ENCODE measurements at regions not wholly inside any gene's neighbourhood (a gene's known extent, or its start where the extent isn't known, plus 50 kb on each side); places are given as distances from the start of the nearest gene placed in this dataset.

- TF ChIP-seq EZH2phosphoT487 (IDR thresholded peaks at IDR 0.05; ENCODE audit: borderline replicate concordance, low read depth, low read length), result no peak
- TF ChIP-seq, protein P1, sequence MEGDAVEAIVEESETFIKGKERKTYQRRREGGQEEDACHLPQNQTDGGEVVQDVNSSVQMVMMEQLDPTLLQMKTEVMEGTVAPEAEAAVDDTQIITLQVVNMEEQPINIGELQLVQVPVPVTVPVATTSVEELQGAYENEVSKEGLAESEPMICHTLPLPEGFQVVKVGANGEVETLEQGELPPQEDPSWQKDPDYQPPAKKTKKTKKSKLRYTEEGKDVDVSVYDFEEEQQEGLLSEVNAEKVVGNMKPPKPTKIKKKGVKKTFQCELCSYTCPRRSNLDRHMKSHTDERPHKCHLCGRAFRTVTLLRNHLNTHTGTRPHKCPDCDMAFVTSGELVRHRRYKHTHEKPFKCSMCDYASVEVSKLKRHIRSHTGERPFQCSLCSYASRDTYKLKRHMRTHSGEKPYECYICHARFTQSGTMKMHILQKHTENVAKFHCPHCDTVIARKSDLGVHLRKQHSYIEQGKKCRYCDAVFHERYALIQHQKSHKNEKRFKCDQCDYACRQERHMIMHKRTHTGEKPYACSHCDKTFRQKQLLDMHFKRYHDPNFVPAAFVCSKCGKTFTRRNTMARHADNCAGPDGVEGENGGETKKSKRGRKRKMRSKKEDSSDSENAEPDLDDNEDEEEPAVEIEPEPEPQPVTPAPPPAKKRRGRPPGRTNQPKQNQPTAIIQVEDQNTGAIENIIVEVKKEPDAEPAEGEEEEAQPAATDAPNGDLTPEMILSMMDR (conservative IDR thresholded peaks at IDR 0.05; ENCODE audit: low read length), result no peak
Measured at GRCh38 chr12:98106031-98106683, 409.2 kb upstream of the TMPO start.
